ENCODE measurements at regions not wholly inside any gene's neighbourhood (a gene's known extent, or its start where the extent isn't known, plus 50 kb on each side); places are given as distances from the start of the nearest gene placed in this dataset.

GRCh38 chr5:10167806-10168205, 81.9 kb downstream of the ATPSCKMT start:
- TF ChIP-seq CHD1 (IDR thresholded peaks at IDR 0.05; ENCODE audit: low read depth, low read length) (no peak), POLR2A (IDR thresholded peaks at IDR 0.05; ENCODE audit: low read depth, low read length) (no peak), RFX5 (IDR thresholded peaks at IDR 0.05; ENCODE audit: low read depth, low read length) (no peak), CTCF (conservative IDR thresholded peaks at IDR 0.05; ENCODE audit: low read depth, low read length) (no peak), CEBPB (IDR thresholded peaks at IDR 0.05; ENCODE audit: low read depth, low read length) (no peak), MAFK (IDR thresholded peaks at IDR 0.05; ENCODE audit: low read depth, low read length) (no peak), MXI1 (IDR thresholded peaks at IDR 0.05; ENCODE audit: borderline replicate concordance, low read depth, low read length) (no peak), RAD21 (IDR thresholded peaks at IDR 0.05; ENCODE audit: low read length) (no peak), ELK1 (IDR thresholded peaks at IDR 0.05; ENCODE audit: borderline replicate concordance, low read depth, low read length) (no peak), USF2 (IDR thresholded peaks at IDR 0.05; ENCODE audit: low read depth, low read length) (no peak), FOS (IDR thresholded peaks at IDR 0.05; ENCODE audit: low read depth, low read length) (no peak), BHLHE40 (IDR thresholded peaks at IDR 0.05; ENCODE audit: low read depth, low read length) (no peak), RCOR1 (IDR thresholded peaks at IDR 0.05; ENCODE audit: insufficient replicate concordance, low read length) (no peak)

Data from IMR-90 (cell line).